ENCODE measurements at regions not wholly inside any gene's neighbourhood (a gene's known extent, or its start where the extent isn't known, plus 50 kb on each side); places are given as distances from the start of the nearest gene placed in this dataset.

GRCh38 chr12:124123296-124124000 is 150.4 kb downstream of the ZNF664 start:
- TF ChIP-seq ZNF431 (CRISPR knock-in tag; IDR thresholded peaks at IDR 0.05; ENCODE audit: borderline replicate concordance, low read depth) (no peak), SETDB1 (CRISPR knock-in tag; IDR thresholded peaks at IDR 0.05; ENCODE audit: borderline replicate concordance) (no peak), PATZ1 (CRISPR knock-in tag; IDR thresholded peaks at IDR 0.05) (no peak), MYC (CRISPR knock-in tag; IDR thresholded peaks at IDR 0.05; ENCODE audit: borderline replicate concordance) (no peak), RFX5 (IDR thresholded peaks at IDR 0.05; ENCODE audit: low read depth, low read length) (no peak), E2F5 (CRISPR knock-in tag; conservative IDR thresholded peaks at IDR 0.05) (no peak), ZFP82 (CRISPR knock-in tag; IDR thresholded peaks at IDR 0.05; ENCODE audit: borderline replicate concordance) (no peak), CREB1 (IDR thresholded peaks at IDR 0.05) (no peak), CREB1 (CRISPR knock-in tag; IDR thresholded peaks at IDR 0.05) (no peak), PHF20 (CRISPR knock-in tag; IDR thresholded peaks at IDR 0.05) (no peak)
